ENCODE measurements at regions not wholly inside any gene's neighbourhood (a gene's known extent, or its start where the extent isn't known, plus 50 kb on each side); places are given as distances from the start of the nearest gene placed in this dataset.

- TF ChIP-seq CTCF (IDR thresholded peaks at IDR 0.05): no peak
- Histone ChIP-seq H3K36me3 (replicated peaks in 1 of 2; ENCODE audit: control insufficient read depth in 1 of 2, insufficient read depth in 2 of 2, low read length in 2 of 2) (no peaks in the 10 kb centered on the region), H3K79me2 (ENCODE audit: insufficient read depth, low read length) (no peaks in the 10 kb centered on the region), H3K4me2 (replicated peaks; ENCODE audit: extremely low read depth, low read length, poor library complexity, severe bottlenecking) (no peak overlapping the region), H3K9me3 (replicated peaks in 1 of 2; ENCODE audit: control insufficient read depth in 1 of 2, insufficient read depth in 1 of 2, low read length in 2 of 2) (no peaks in the 10 kb centered on the region), H3K4me1 (ENCODE audit: control insufficient read depth in 1 of 2, insufficient read depth in 2 of 2, low read length in 2 of 2) (no peaks in the 10 kb centered on the region), H3K27me3 (ENCODE audit: control insufficient read depth in 2 of 2, insufficient read depth in 2 of 2, low read length in 2 of 2) (peaks cover 0 to 4% of the 10 kb centered on the region in 2 donors), H3K27ac (ENCODE audit: low read depth in 1 of 2, low read length in 2 of 2) (no peak overlapping the region), H3K4me3 (replicated peaks in 1 of 3; ENCODE audit: low read depth in 2 of 3, low read length in 3 of 3) (no peak overlapping the region), H2AFZ (ENCODE audit: insufficient read depth, low read depth, low read length, poor library complexity, severe bottlenecking) (no peak overlapping the region), H4K20me1 (ENCODE audit: insufficient read depth, low read length) (no peaks in the 10 kb centered on the region), H3K9ac (ENCODE audit: insufficient read depth, low read length, poor library complexity, severe bottlenecking) (no peak overlapping the region)
- 81% methylated on average over 3 of the region's 6 CpGs for WGBS (ENCODE audit: insufficient coverage)
- no peak overlapping the region for H3K4me3 Mint-ChIP-seq
- peaks cover 0 to 21% (median 5%) of the 10 kb centered on the region in 3 donors for H3K27me3 Mint-ChIP-seq (ENCODE audit: low read depth in 3 of 3)
- H3K36me3 Mint-ChIP-seq: no peaks in the 10 kb centered on the region
- intact Hi-C loops (cut with micrococcal nuclease): no loop called here
- H3K27ac Mint-ChIP-seq: no peak overlapping the region
- no peaks in the 10 kb centered on the region for H3K4me1 Mint-ChIP-seq
- H3K9me3 Mint-ChIP-seq: no peaks in the 10 kb centered on the region
- DNase-seq: no peak
These were observed 60.5 kb upstream of the CPXM2 start for GRCh38 chr10:123952099-123952498.

- Mint-ChIP-seq H3K36me3 (no peaks in the 10 kb centered on the region), H3K27ac (peak overlapping the region in 1 of 7 donors; percentile 32), H3K4me1 (no peaks in the 10 kb centered on the region), H3K9me3 (peaks cover 0 to 3% (median 0%) of the 10 kb centered on the region in 7 donors), H3K4me3 (no peak overlapping the region), H3K27me3 (ENCODE audit: low read depth in 3 of 3) (peaks cover under 1 to 9% (median 2%) of the 10 kb centered on the region in 3 donors)
- Histone ChIP-seq H3K27ac (ENCODE audit: low read depth in 1 of 2, low read length in 2 of 2) (no peak overlapping the region), H3K9me3 (replicated peaks in 1 of 2; ENCODE audit: control insufficient read depth in 1 of 2, insufficient read depth in 1 of 2, low read length in 2 of 2) (no peaks in the 10 kb centered on the region), H3K36me3 (replicated peaks in 1 of 2; ENCODE audit: control insufficient read depth in 1 of 2, insufficient read depth in 2 of 2, low read length in 2 of 2) (no peaks in the 10 kb centered on the region), H3K9ac (ENCODE audit: insufficient read depth, low read length, poor library complexity, severe bottlenecking) (no peak overlapping the region), H3K4me1 (ENCODE audit: control insufficient read depth in 1 of 2, insufficient read depth in 2 of 2, low read length in 2 of 2) (no peaks in the 10 kb centered on the region), H4K20me1 (ENCODE audit: insufficient read depth, low read length) (no peaks in the 10 kb centered on the region), H3K27me3 (ENCODE audit: control insufficient read depth in 2 of 2, insufficient read depth in 2 of 2, low read length in 2 of 2) (no peaks in the 10 kb centered on the region), H3K4me3 (replicated peaks in 1 of 3; ENCODE audit: low read depth in 2 of 3, low read length in 3 of 3) (no peak overlapping the region), H2AFZ (ENCODE audit: insufficient read depth, low read depth, low read length, poor library complexity, severe bottlenecking) (no peak overlapping the region), H3K4me2 (replicated peaks; ENCODE audit: extremely low read depth, low read length, poor library complexity, severe bottlenecking) (no peak overlapping the region), H3K79me2 (ENCODE audit: insufficient read depth, low read length) (no peaks in the 10 kb centered on the region)
- intact Hi-C loops (cut with micrococcal nuclease): no loop called here
- no peak for TF ChIP-seq CTCF (IDR thresholded peaks at IDR 0.05)
- no peak for DNase-seq
- 68% methylated on average over 5 of the region's 9 CpGs for WGBS (ENCODE audit: insufficient coverage)
These were observed 56.6 kb upstream of the CPXM2 start for GRCh38 chr10:123948030-123948823.

Data from CD14-positive monocyte (primary cell).